ENCODE measurements at regions not wholly inside any gene's neighbourhood (a gene's known extent, or its start where the extent isn't known, plus 50 kb on each side); places are given as distances from the start of the nearest gene placed in this dataset.
"Not testable (repeated sequence)": the region's sequence is repeated elsewhere in the genome, so short reads cannot be mapped to it uniquely, and the experiment has no call there.

DNA sequence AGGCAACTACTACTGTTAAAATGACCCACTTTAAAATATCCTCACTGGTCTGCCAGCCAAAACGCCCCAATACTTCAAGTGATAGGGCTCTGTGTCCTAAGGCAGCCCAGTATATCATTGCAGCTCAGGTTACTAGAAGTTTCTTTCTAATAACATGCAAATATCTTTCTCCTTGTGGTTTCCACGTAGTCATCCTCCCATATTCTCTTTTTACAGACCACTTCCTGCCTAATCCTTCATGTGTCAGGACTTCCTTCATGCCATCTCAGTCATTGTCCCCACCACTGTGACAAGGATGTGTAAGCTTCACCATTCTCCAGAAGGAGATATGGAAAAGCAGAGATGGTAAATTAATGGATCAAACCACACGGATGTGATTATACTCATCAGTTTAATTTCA is 813.7 kb downstream of the MAT2B start:
- Histone ChIP-seq H3K9me3 (ENCODE audit: low read depth) (no peaks in the 10 kb centered on the region), H3K9me2 (replicated peaks; ENCODE audit: insufficient read depth) (no peaks in the 10 kb centered on the region), H2AFZ (no peak overlapping the region), H3K27me3 (no peaks in the 10 kb centered on the region), H3K27ac (no peak overlapping the region), H3K4me3 (no peak overlapping the region), H3K79me2 (no peaks in the 10 kb centered on the region), H3K4me1 (ENCODE audit: insufficient read depth) (no peaks in the 10 kb centered on the region), H3K36me3 (replicated peaks; ENCODE audit: insufficient read depth, low read depth) (no peaks in the 10 kb centered on the region), H4K20me1 (ENCODE audit: insufficient read depth, poor library complexity, severe bottlenecking) (no peaks in the 10 kb centered on the region), H3K4me2 (no peak overlapping the region)
- no peak for DNase-seq (ENCODE audit: low spot score)
- 91% methylated on average over 3 of the region's 3 CpGs for WGBS (ENCODE audit: low lambda C conversion rate, missing lambda C conversion rate)
- TF ChIP-seq EZH2 (IDR thresholded peaks at IDR 0.05; ENCODE audit: borderline replicate concordance) (no peak), EZH2phosphoT487 (IDR thresholded peaks at IDR 0.05; ENCODE audit: low read depth, severe bottlenecking, unreplicated experiment) (no peak)
- TF ChIP-seq, protein P1, sequence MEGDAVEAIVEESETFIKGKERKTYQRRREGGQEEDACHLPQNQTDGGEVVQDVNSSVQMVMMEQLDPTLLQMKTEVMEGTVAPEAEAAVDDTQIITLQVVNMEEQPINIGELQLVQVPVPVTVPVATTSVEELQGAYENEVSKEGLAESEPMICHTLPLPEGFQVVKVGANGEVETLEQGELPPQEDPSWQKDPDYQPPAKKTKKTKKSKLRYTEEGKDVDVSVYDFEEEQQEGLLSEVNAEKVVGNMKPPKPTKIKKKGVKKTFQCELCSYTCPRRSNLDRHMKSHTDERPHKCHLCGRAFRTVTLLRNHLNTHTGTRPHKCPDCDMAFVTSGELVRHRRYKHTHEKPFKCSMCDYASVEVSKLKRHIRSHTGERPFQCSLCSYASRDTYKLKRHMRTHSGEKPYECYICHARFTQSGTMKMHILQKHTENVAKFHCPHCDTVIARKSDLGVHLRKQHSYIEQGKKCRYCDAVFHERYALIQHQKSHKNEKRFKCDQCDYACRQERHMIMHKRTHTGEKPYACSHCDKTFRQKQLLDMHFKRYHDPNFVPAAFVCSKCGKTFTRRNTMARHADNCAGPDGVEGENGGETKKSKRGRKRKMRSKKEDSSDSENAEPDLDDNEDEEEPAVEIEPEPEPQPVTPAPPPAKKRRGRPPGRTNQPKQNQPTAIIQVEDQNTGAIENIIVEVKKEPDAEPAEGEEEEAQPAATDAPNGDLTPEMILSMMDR (IDR thresholded peaks at IDR 0.05; ENCODE audit: poor library complexity) = no peak

DNA sequence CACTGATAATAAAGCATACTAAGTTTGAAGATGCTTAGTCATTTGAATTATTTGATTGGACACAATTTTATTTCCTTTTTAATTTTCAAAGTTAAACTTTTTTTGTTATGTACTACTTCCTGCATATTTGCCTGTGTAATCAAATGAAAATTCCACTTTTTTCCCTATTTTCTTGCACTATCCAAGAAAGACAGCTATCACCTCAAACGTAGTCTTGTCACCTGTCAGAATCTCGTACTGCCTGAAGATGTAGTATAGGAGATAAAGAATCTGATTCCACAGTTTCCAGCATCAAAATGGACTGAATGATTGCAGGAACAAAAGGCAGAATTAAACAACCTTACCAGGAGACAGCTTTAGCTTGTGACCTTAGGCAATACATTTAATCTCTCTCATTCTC is 818.8 kb downstream of the MAT2B start:
- no peaks in the 10 kb centered on the region for H3K9me2 ChIP-seq (replicated peaks; ENCODE audit: insufficient read depth)
- WGBS (ENCODE audit: low lambda C conversion rate, missing lambda C conversion rate) = 76% methylated on average over 2 of the region's 2 CpGs
- H3K36me3 ChIP-seq (replicated peaks; ENCODE audit: insufficient read depth, low read depth) = no peaks in the 10 kb centered on the region
- no peaks in the 10 kb centered on the region for H4K20me1 ChIP-seq (ENCODE audit: insufficient read depth, poor library complexity, severe bottlenecking)
- no peak overlapping the region for H3K4me2 ChIP-seq
- H2AFZ ChIP-seq = no peak overlapping the region
- H3K4me3 ChIP-seq = no peak overlapping the region
- no peaks in the 10 kb centered on the region for H3K79me2 ChIP-seq
- TF ChIP-seq, protein P1 (IDR thresholded peaks at IDR 0.05; ENCODE audit: poor library complexity) = no peak
- TF ChIP-seq EZH2 (IDR thresholded peaks at IDR 0.05; ENCODE audit: borderline replicate concordance) = no peak
- no peak for TF ChIP-seq EZH2phosphoT487 (IDR thresholded peaks at IDR 0.05; ENCODE audit: low read depth, severe bottlenecking, unreplicated experiment)
- DNase-seq (ENCODE audit: low spot score) = no peak
- H3K9me3 ChIP-seq (ENCODE audit: low read depth) = no peaks in the 10 kb centered on the region
- no peaks in the 10 kb centered on the region for H3K4me1 ChIP-seq (ENCODE audit: insufficient read depth)
- no peaks in the 10 kb centered on the region for H3K27me3 ChIP-seq
- no peak overlapping the region for H3K27ac ChIP-seq

DNA sequence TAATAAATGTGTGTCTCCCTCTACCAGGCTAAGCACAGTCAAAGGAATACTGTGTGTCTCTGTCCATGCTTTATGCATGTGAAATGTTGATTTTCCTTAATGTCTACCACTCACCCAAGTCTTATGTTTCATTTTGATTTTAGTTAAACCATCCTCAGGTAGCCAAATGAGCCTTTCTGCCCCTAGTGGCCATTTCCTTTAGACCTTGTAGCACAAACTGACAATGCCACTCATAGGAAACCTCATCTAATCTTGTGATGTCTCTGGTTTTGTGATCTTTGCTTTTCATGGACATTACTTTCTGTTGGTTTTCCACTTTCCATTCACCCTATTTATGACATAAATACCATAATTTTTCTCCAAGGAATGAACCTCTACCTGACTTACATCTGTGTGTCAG is 820.8 kb downstream of the MAT2B start:
- H3K9me3 ChIP-seq (ENCODE audit: low read depth) = no peaks in the 10 kb centered on the region
- H3K36me3 ChIP-seq (replicated peaks; ENCODE audit: insufficient read depth, low read depth) = no peaks in the 10 kb centered on the region
- no peaks in the 10 kb centered on the region for H3K4me1 ChIP-seq (ENCODE audit: insufficient read depth)
- no peaks in the 10 kb centered on the region for H3K27me3 ChIP-seq
- no peak for DNase-seq (ENCODE audit: low spot score)
- no peaks in the 10 kb centered on the region for H3K9me2 ChIP-seq (replicated peaks; ENCODE audit: insufficient read depth)
- H3K4me2 ChIP-seq = no peak overlapping the region
- H3K79me2 ChIP-seq = no peaks in the 10 kb centered on the region
- no peaks in the 10 kb centered on the region for H4K20me1 ChIP-seq (ENCODE audit: insufficient read depth, poor library complexity, severe bottlenecking)
- TF ChIP-seq, protein P1 (IDR thresholded peaks at IDR 0.05; ENCODE audit: poor library complexity) = no peak
- TF ChIP-seq EZH2phosphoT487 (IDR thresholded peaks at IDR 0.05; ENCODE audit: low read depth, severe bottlenecking, unreplicated experiment) = no peak
- no peak for TF ChIP-seq EZH2 (IDR thresholded peaks at IDR 0.05; ENCODE audit: borderline replicate concordance)
- H2AFZ ChIP-seq = no peak overlapping the region
- no peak overlapping the region for H3K27ac ChIP-seq
- H3K4me3 ChIP-seq = no peak overlapping the region

DNA sequence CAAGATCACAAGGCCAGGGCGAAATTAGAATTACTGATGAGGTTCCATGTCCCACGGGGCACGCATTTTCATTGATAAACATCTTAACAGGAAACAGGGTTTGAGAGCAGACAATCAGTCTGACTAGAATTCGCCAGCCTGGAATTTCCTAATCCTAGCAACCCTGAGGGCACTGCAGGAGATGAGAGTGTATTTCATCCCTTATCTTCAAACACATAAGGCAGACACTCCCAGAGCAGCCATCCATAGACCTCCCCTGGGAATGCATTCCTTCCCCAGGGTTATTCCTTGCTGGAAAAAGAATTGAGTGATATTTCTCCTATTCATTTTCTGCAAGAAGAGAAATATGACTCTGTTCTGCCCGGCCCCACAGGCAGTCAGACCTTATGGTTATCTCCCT is 821.7 kb downstream of the MAT2B start:
- H3K9me2 ChIP-seq (replicated peaks; ENCODE audit: insufficient read depth); H3K36me3 ChIP-seq (replicated peaks; ENCODE audit: insufficient read depth, low read depth); H3K27ac ChIP-seq; H3K4me2 ChIP-seq; DNase-seq (ENCODE audit: low spot score); H2AFZ ChIP-seq; H3K9me3 ChIP-seq (ENCODE audit: low read depth); H3K4me3 ChIP-seq; H4K20me1 ChIP-seq (ENCODE audit: insufficient read depth, poor library complexity, severe bottlenecking); H3K79me2 ChIP-seq; H3K4me1 ChIP-seq (ENCODE audit: insufficient read depth); H3K27me3 ChIP-seq: not testable (repeated sequence)
- WGBS (ENCODE audit: low lambda C conversion rate, missing lambda C conversion rate) = 74% methylated on average over 5 of the region's 5 CpGs

All from hepatocyte (in vitro differentiated cells).